T-helper 1 cell treated with Interleukin-12 subunit alpha and Interleukin-12 subunit beta and Interleukin-4 antibody, amounts not matched to agents 30 μg/mL and 1 μg/mL, for 36 hours (primary cell): ENCODE measurements at regions not wholly inside any gene's neighbourhood (a gene's known extent, or its start where the extent isn't known, plus 50 kb on each side); places are given as distances from the start of the nearest gene placed in this dataset.
"Not testable (repeated sequence)": the region's sequence is repeated elsewhere in the genome, so short reads cannot be mapped to it uniquely, and the experiment has no call there.

ENCODE experiments used
- H3K27ac Mint-ChIP-seq: one replicate; pipeline ENCODE4 v1.8.0; 2021; ENCODE audit warnings: mild to moderate bottlenecking, mixed read lengths
- H3K27me3 Mint-ChIP-seq: one replicate; pipeline ENCODE4 v1.8.0; 2021; ENCODE audit warnings: low read depth, mixed read lengths
- H3K36me3 Mint-ChIP-seq: one replicate; pipeline ENCODE4 v1.8.0; 2021; ENCODE audit warnings: low read depth, mixed read lengths
- H3K4me1 Mint-ChIP-seq: one replicate; pipeline ENCODE4 v1.8.0; 2021; ENCODE audit warnings: low read depth, mixed read lengths
- H3K4me3 Mint-ChIP-seq: one replicate; pipeline ENCODE4 v1.8.0; 2021; ENCODE audit warnings: mild to moderate bottlenecking, moderate library complexity, mixed read lengths
- H3K9me3 Mint-ChIP-seq: one replicate; pipeline ENCODE4 v1.8.0; 2021; ENCODE audit warnings: mixed read lengths

GRCh38 chr7:29641651-29642050, 78.0 kb downstream of the PRR15 start:
- Mint-ChIP-seq H3K27me3 (no peaks in the 10 kb centered on the region), H3K9me3 (no peaks in the 10 kb centered on the region), H3K27ac (no peak overlapping the region), H3K4me3 (no peak overlapping the region), H3K36me3 (no peaks in the 10 kb centered on the region), H3K4me1 (no peaks in the 10 kb centered on the region)

GRCh38 chr7:29642494-29643155, 79.0 kb downstream of the PRR15 start:
- no peaks in the 10 kb centered on the region for H3K9me3 Mint-ChIP-seq

GRCh38 chr7:29646116-29646515, 82.5 kb downstream of the PRR15 start:
- H3K27me3 Mint-ChIP-seq, H3K4me1 Mint-ChIP-seq, H3K36me3 Mint-ChIP-seq, H3K9me3 Mint-ChIP-seq, H3K4me3 Mint-ChIP-seq, H3K27ac Mint-ChIP-seq: not testable (repeated sequence)

More at GRCh38 chr7:29642494-29643155, 79.0 kb downstream of the PRR15 start:
- Mint-ChIP-seq H3K4me3 (no peak overlapping the region), H3K36me3 (no peaks in the 10 kb centered on the region), H3K27ac (no peak overlapping the region), H3K4me1 (no peaks in the 10 kb centered on the region), H3K27me3 (peaks cover 4% of the 10 kb centered on the region)

GRCh38 chr7:29647020-29647654, 83.5 kb downstream of the PRR15 start:
- Mint-ChIP-seq H3K9me3 (no peaks in the 10 kb centered on the region), H3K27ac (no peak overlapping the region), H3K4me3 (no peak overlapping the region), H3K4me1 (no peaks in the 10 kb centered on the region), H3K36me3 (no peaks in the 10 kb centered on the region), H3K27me3 (peaks cover 8% of the 10 kb centered on the region)

- H3K4me3 Mint-ChIP-seq, H3K27me3 Mint-ChIP-seq, H3K27ac Mint-ChIP-seq, H3K9me3 Mint-ChIP-seq, H3K4me1 Mint-ChIP-seq, H3K36me3 Mint-ChIP-seq: not testable (repeated sequence)
Measured at GRCh38 chr7:29647691-29648210, 84.1 kb downstream of the PRR15 start.

- Mint-ChIP-seq H3K27ac (no peak overlapping the region), H3K4me1 (no peaks in the 10 kb centered on the region), H3K9me3 (no peaks in the 10 kb centered on the region), H3K36me3 (no peaks in the 10 kb centered on the region), H3K4me3 (no peak overlapping the region), H3K27me3 (peaks cover 8% of the 10 kb centered on the region)
Measured at GRCh38 chr7:29649028-29649716, 85.5 kb downstream of the PRR15 start.

DNA sequence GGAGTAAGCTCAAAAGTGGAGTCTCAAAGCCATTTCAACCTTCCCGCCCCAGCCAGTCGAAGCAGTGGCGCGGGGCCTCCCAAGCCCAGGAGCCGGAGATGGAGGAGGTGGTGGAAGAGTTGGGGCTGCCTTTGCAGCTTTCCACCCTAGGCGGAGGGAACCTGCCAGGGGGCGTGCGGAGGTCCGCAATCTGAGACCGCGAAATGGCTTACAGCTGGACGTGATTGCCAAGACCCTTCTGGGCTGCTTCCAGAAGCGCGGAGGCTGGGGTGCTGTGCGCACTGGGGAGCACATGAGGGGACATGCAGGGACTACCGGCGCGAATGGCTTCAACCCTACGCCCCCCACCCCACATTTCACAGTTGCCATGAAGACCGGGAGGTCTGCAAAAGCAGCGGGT, 86.2 kb downstream of the PRR15 start:
- H3K27me3 Mint-ChIP-seq: peaks cover 8% of the 10 kb centered on the region
- no peaks in the 10 kb centered on the region for H3K9me3 Mint-ChIP-seq
- H3K4me1 Mint-ChIP-seq: no peaks in the 10 kb centered on the region
- H3K27ac Mint-ChIP-seq: no peak overlapping the region
- H3K36me3 Mint-ChIP-seq: no peaks in the 10 kb centered on the region
- H3K4me3 Mint-ChIP-seq: no peak overlapping the region

DNA sequence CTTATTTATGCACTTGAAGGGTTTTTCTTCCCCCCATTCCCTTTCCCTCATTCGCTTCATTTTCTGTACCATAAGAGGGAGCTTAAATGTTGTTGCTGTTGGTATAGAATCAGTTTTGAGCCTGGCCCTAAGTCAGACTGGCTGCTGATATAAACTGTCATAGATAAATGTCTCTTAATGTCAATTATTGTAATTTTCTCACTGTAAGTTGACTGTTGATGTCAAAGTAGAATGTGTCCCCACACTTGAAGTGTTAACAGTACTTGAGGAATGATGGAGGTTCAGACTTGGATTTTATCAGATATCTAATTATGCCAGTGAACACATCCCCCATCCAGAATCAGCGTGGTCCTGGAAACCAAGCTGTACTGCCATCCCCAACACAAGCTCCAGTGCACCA, 87.8 kb downstream of the PRR15 start:
- no peak overlapping the region for H3K4me3 Mint-ChIP-seq
- H3K9me3 Mint-ChIP-seq: no peaks in the 10 kb centered on the region
- H3K36me3 Mint-ChIP-seq: no peaks in the 10 kb centered on the region
- H3K27me3 Mint-ChIP-seq: peaks cover 8% of the 10 kb centered on the region
- no peaks in the 10 kb centered on the region for H3K4me1 Mint-ChIP-seq
- no peak overlapping the region for H3K27ac Mint-ChIP-seq

DNA sequence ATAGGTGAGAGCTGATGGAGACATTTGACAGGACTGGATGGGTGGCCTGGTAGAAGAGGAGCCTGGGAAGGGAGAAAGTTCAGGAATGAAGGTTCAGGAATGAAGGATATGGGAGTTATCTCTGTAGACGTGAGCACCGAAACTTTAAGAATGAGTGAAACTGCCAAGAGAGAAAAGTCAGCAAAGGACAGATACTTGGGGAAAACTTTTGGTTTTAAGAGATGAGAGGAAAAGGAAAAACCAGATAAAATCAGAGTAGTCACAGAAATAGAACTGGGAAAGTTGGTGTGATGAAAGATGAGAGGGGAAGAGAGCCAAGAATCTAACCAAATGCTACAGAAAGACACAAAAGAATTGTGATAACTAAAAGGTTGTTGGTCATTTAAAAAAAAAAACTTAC, 88.9 kb downstream of the PRR15 start:
- no peaks in the 10 kb centered on the region for H3K36me3 Mint-ChIP-seq
- H3K27me3 Mint-ChIP-seq: peaks cover 4% of the 10 kb centered on the region

GRCh38 chr7:29654340-29654739, 90.7 kb downstream of the PRR15 start:
- not testable (repeated sequence) for H3K4me1 Mint-ChIP-seq, H3K27ac Mint-ChIP-seq, H3K4me3 Mint-ChIP-seq, H3K27me3 Mint-ChIP-seq, H3K9me3 Mint-ChIP-seq, H3K36me3 Mint-ChIP-seq

More for the DNA sequence above, 88.9 kb downstream of the PRR15 start:
- no peak overlapping the region for H3K27ac Mint-ChIP-seq
- H3K9me3 Mint-ChIP-seq: no peaks in the 10 kb centered on the region
- H3K4me1 Mint-ChIP-seq: no peaks in the 10 kb centered on the region
- H3K4me3 Mint-ChIP-seq: no peak overlapping the region

GRCh38 chr7:29657288-29657687, 93.7 kb downstream of the PRR15 start:
- Mint-ChIP-seq H3K27me3 (no peaks in the 10 kb centered on the region), H3K4me3 (no peak overlapping the region), H3K27ac (no peak overlapping the region), H3K36me3 (no peaks in the 10 kb centered on the region), H3K9me3 (no peaks in the 10 kb centered on the region), H3K4me1 (no peaks in the 10 kb centered on the region)

GRCh38 chr7:29657856-29658255, 94.2 kb downstream of the PRR15 start:
- no peak overlapping the region for H3K27ac Mint-ChIP-seq
- no peak overlapping the region for H3K4me3 Mint-ChIP-seq
- no peaks in the 10 kb centered on the region for H3K4me1 Mint-ChIP-seq
- no peaks in the 10 kb centered on the region for H3K27me3 Mint-ChIP-seq
- no peaks in the 10 kb centered on the region for H3K9me3 Mint-ChIP-seq
- H3K36me3 Mint-ChIP-seq: no peaks in the 10 kb centered on the region

GRCh38 chr7:29659213-29659612, 95.6 kb downstream of the PRR15 start:
- not testable (repeated sequence) for H3K9me3 Mint-ChIP-seq, H3K4me1 Mint-ChIP-seq, H3K27ac Mint-ChIP-seq, H3K36me3 Mint-ChIP-seq, H3K27me3 Mint-ChIP-seq, H3K4me3 Mint-ChIP-seq

DNA sequence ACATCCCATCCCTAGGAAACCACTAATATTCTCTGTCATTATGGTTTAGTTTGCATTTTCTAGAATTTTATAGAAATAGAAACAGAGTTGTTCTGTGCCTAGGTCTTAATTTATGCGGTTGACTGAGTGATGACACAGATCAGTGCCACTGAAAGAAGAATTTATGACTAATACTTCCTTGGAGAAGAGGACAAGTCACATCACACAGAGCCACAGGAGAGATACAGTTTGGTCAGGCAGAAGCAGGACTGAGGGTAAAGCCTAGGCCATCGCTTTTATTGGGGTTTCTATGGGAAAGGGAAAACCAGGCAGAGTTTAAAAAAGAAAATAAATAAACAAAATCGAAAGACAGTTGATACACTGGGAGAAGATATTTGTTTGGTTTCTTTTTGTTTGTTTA, 99.3 kb downstream of the PRR15 start:
- not testable (repeated sequence) for H3K4me1 Mint-ChIP-seq, H3K9me3 Mint-ChIP-seq, H3K27me3 Mint-ChIP-seq, H3K36me3 Mint-ChIP-seq, H3K27ac Mint-ChIP-seq, H3K4me3 Mint-ChIP-seq

DNA sequence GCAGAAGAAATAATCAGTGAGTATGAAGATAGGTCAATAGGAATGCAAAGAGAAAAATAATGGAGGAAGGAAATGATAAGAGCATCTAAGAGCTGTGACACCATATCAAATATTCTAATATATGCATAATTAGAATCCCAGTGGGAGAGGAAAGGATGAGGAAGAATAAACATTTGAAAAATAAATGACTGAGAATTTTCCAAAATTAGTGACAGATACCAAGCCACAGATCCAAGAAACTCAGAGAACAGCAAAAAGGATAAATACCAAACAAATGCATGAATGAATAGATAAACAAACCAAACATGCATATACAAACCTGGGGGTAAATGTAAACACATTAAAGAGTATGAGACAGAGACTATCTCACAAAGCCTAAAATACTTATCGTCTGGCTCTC, 101.4 kb downstream of the PRR15 start:
- not testable (repeated sequence) for H3K4me3 Mint-ChIP-seq, H3K36me3 Mint-ChIP-seq, H3K9me3 Mint-ChIP-seq, H3K27me3 Mint-ChIP-seq, H3K4me1 Mint-ChIP-seq, H3K27ac Mint-ChIP-seq
